Mesenchymal stem cell (in vitro differentiated cells and primary cell): ENCODE measurements at regions not wholly inside any gene's neighbourhood (a gene's known extent, or its start where the extent isn't known, plus 50 kb on each side); places are given as distances from the start of the nearest gene placed in this dataset.

Experiments
- DNase-seq: peaks from one replicate; pipeline ENCODE4 v3.0.0-alpha.2; 2013
- H2AFZ ChIP-seq: one replicate; pipeline ENCODE4 v1.6.1; 2013; ENCODE audit warnings: low read depth, mild to moderate bottlenecking, control low read depth, inconsistent platforms, low read length, moderate library complexity
- H2AK5ac ChIP-seq: 2 replicates; pipeline ENCODE4 v1.6.1; 2013; ENCODE audit warnings: low read length, moderate library complexity, mild to moderate bottlenecking, inconsistent platforms; ENCODE audit not compliant: severe bottlenecking
- H2BK120ac ChIP-seq: one replicate; pipeline ENCODE4 v1.6.1; 2013; ENCODE audit warnings: low read depth, mild to moderate bottlenecking, inconsistent platforms, low read length, moderate library complexity
- H2BK12ac ChIP-seq, 2 experiments: one replicate each; pipeline ENCODE4 v1.6.1; 2013; ENCODE audit warnings: inconsistent platforms in 2 of 2, low read length in 2 of 2, mild to moderate bottlenecking in 2 of 2, moderate library complexity in 2 of 2, control low read depth in 1 of 2
- H2BK15ac ChIP-seq: one replicate; pipeline ENCODE4 v1.6.1; 2013; ENCODE audit warnings: mild to moderate bottlenecking, low read depth, inconsistent platforms; ENCODE audit not compliant: poor library complexity, severe bottlenecking
- H2BK5ac ChIP-seq: 2 replicates; pipeline ENCODE4 v1.6.1; 2013; ENCODE audit warnings: low read depth, mild to moderate bottlenecking, low read length, control low read depth, inconsistent platforms; ENCODE audit not compliant: poor library complexity, severe bottlenecking
- H3K14ac ChIP-seq, 2 experiments: one replicate each; pipeline ENCODE4 v1.6.1; 2013; ENCODE audit warnings: inconsistent platforms in 2 of 2, low read length in 2 of 2, control low read depth in 1 of 2, mild to moderate bottlenecking in 1 of 2, moderate library complexity in 1 of 2
- H3K18ac ChIP-seq, 2 experiments: one replicate each; pipeline ENCODE4 v1.6.1; 2013; ENCODE audit warnings: inconsistent platforms in 2 of 2, low read length in 2 of 2, control low read depth in 1 of 2, low read depth in 1 of 2, mild to moderate bottlenecking in 1 of 2
- H3K23ac ChIP-seq, 2 experiments: one replicate each; pipeline ENCODE4 v1.6.1; 2013; ENCODE audit warnings: inconsistent platforms in 2 of 2, low read length in 2 of 2, mild to moderate bottlenecking in 2 of 2, moderate library complexity in 2 of 2, control low read depth in 1 of 2
- H3K27ac ChIP-seq: 2 replicates; pipeline ENCODE4 v1.5.1; 2013; ENCODE audit warnings: mild to moderate bottlenecking, moderate library complexity, low read length, control low read depth, inconsistent platforms; ENCODE audit not compliant: poor library complexity, severe bottlenecking
- H3K27me3 ChIP-seq, 2 experiments: 2 replicates each; pipeline versions ENCODE4 v1.6.1 to v1.7.0; 2013; ENCODE audit warnings: low read length in 2 of 2, mild to moderate bottlenecking in 2 of 2, moderate library complexity in 2 of 2, control low read depth in 1 of 2, inconsistent platforms in 1 of 2; ENCODE audit not compliant: control insufficient read depth in 1 of 2, insufficient read depth in 1 of 2
- H3K36me3 ChIP-seq, 2 experiments: 2 replicates each; pipeline versions ENCODE4 v1.6.1 to v1.7.0; 2013; ENCODE audit warnings: low read length in 2 of 2, control low read depth in 1 of 2, inconsistent platforms in 1 of 2, low read depth in 1 of 2, mild to moderate bottlenecking in 1 of 2; ENCODE audit not compliant: insufficient read depth in 2 of 2, control insufficient read depth in 1 of 2
- H3K4ac ChIP-seq, 2 experiments: one replicate each; pipeline ENCODE4 v1.6.1; 2013; ENCODE audit warnings: inconsistent platforms in 2 of 2, low read length in 2 of 2, mild to moderate bottlenecking in 2 of 2, moderate library complexity in 2 of 2, control low read depth in 1 of 2, low read depth in 1 of 2
- H3K4me1 ChIP-seq: 2 replicates; pipeline ENCODE4 v1.6.1; 2013; ENCODE audit warnings: low read depth, low read length, control low read depth; ENCODE audit not compliant: control insufficient read depth, insufficient read depth
- H3K4me2 ChIP-seq: 2 replicates; pipeline ENCODE4 v1.6.1; 2013; ENCODE audit warnings: low read length, mild to moderate bottlenecking, inconsistent platforms; ENCODE audit not compliant: poor library complexity, severe bottlenecking
- H3K4me3 ChIP-seq, 2 experiments: 2 replicates each; pipeline versions ENCODE4 v1.5.1 to v1.7.0; 2013; ENCODE audit warnings: low read length in 2 of 2, mild to moderate bottlenecking in 2 of 2, control low read depth in 1 of 2, low read depth in 1 of 2; ENCODE audit not compliant: insufficient read depth in 1 of 2
- H3K79me1 ChIP-seq: replicated peaks from 2 replicates; pipeline ENCODE4 v1.6.1; 2013; ENCODE audit warnings: mild to moderate bottlenecking, control low read depth, low read length, inconsistent platforms; ENCODE audit not compliant: poor library complexity, severe bottlenecking
- H3K9ac ChIP-seq: 2 replicates; pipeline ENCODE4 v1.7.0; 2013; ENCODE audit warnings: mild to moderate bottlenecking, low read length, moderate library complexity
- H3K9me3 ChIP-seq: 2 replicates; pipeline ENCODE4 v1.7.0; 2013; ENCODE audit warnings: mild to moderate bottlenecking, low read length; ENCODE audit not compliant: control insufficient read depth
- H4K8ac ChIP-seq: one replicate; pipeline ENCODE4 v1.6.1; 2013; ENCODE audit warnings: inconsistent platforms, mild to moderate bottlenecking, low read length, moderate library complexity
- H4K91ac ChIP-seq: one replicate; pipeline ENCODE4 v1.6.1; 2013; ENCODE audit warnings: mild to moderate bottlenecking, low read length, inconsistent platforms
- WGBS: methylation state at CpG from one replicate; pipeline ENCODE4 v1.1.7; 2013; ENCODE audit warnings: mixed read lengths; 5-methylcytosine and 5-hydroxymethylcytosine counted together

GRCh38 chr6:93047033-93047432 lies 372.3 kb downstream of the EPHA7 start:
- Histone ChIP-seq H3K4ac (no peak overlapping the region), H4K8ac (no peak overlapping the region), H3K27ac (no peak overlapping the region), H2BK15ac (no peak overlapping the region), H4K91ac (no peak overlapping the region), H3K14ac (no peak overlapping the region), H3K4me1 (no peaks in the 10 kb centered on the region), H2BK5ac (no peak overlapping the region), H3K9me3 (no peaks in the 10 kb centered on the region), H3K18ac (no peak overlapping the region), H2BK12ac (no peak overlapping the region), H3K23ac (no peak overlapping the region), H2AK5ac (no peak overlapping the region), H3K4me3 (no peak overlapping the region), H3K36me3 (no peaks in the 10 kb centered on the region), H2AFZ (no peak overlapping the region), H3K27me3 (no peaks in the 10 kb centered on the region), H3K9ac (no peak overlapping the region), H2BK120ac (no peak overlapping the region), H3K79me1 (no peaks in the 10 kb centered on the region), H3K4me2 (no peak overlapping the region)
- DNase-seq = no peak
- no CpG with 5 or more reads among the region's 3 CpGs for WGBS

- H2BK120ac ChIP-seq = no peak overlapping the region
- H3K14ac ChIP-seq = no peak overlapping the region
- H2AFZ ChIP-seq = no peak overlapping the region
- 0% methylated on average over 1 of the region's 1 CpG for WGBS
- H3K4me3 ChIP-seq = no peak overlapping the region
- H3K23ac ChIP-seq = no peak overlapping the region
- H3K27me3 ChIP-seq = no peaks in the 10 kb centered on the region
- H3K4me1 ChIP-seq = peaks cover 1% of the 10 kb centered on the region
- H3K79me1 ChIP-seq = no peaks in the 10 kb centered on the region
- H4K91ac ChIP-seq = no peak overlapping the region
- H2BK15ac ChIP-seq = no peak overlapping the region
- no peak overlapping the region for H4K8ac ChIP-seq
- H3K9ac ChIP-seq = no peak overlapping the region
- H2BK12ac ChIP-seq = no peak overlapping the region
- no peak overlapping the region for H3K18ac ChIP-seq
- no peak overlapping the region for H3K4me2 ChIP-seq
- H3K36me3 ChIP-seq = no peaks in the 10 kb centered on the region
- H3K9me3 ChIP-seq = no peaks in the 10 kb centered on the region
- H3K4ac ChIP-seq = no peak overlapping the region
- H3K27ac ChIP-seq = no peak overlapping the region
- no peak overlapping the region for H2AK5ac ChIP-seq
- peak; percentile 38 for DNase-seq
- no peak overlapping the region for H2BK5ac ChIP-seq
These were observed 374.2 kb downstream of the EPHA7 start for GRCh38 chr6:93045156-93045555.

GRCh38 chr6:93040375-93040774 lies 379.0 kb downstream of the EPHA7 start:
- no peak overlapping the region for H2AK5ac ChIP-seq
- H4K8ac ChIP-seq = no peak overlapping the region
- H3K4me2 ChIP-seq = no peak overlapping the region
- no peak overlapping the region for H3K14ac ChIP-seq
- no peak overlapping the region for H2AFZ ChIP-seq
- H2BK15ac ChIP-seq = no peak overlapping the region
- no peaks in the 10 kb centered on the region for H3K36me3 ChIP-seq
- no peak overlapping the region for H2BK12ac ChIP-seq
- no peak overlapping the region for H3K9ac ChIP-seq
- no peak overlapping the region for H2BK120ac ChIP-seq
- H4K91ac ChIP-seq = no peak overlapping the region
- H2BK5ac ChIP-seq = no peak overlapping the region
- no peak overlapping the region for H3K18ac ChIP-seq
- H3K27me3 ChIP-seq = no peaks in the 10 kb centered on the region
- H3K4me1 ChIP-seq = peaks cover 1% of the 10 kb centered on the region
- no peak overlapping the region for H3K4ac ChIP-seq
- no peak overlapping the region for H3K4me3 ChIP-seq
- H3K23ac ChIP-seq = no peak overlapping the region
- peak; percentile 26 for DNase-seq
- H3K9me3 ChIP-seq = peaks cover 16% of the 10 kb centered on the region
- H3K79me1 ChIP-seq = no peaks in the 10 kb centered on the region
- 35% methylated on average over 3 of the region's 4 CpGs for WGBS
- H3K27ac ChIP-seq = no peak overlapping the region

- H3K23ac ChIP-seq = no peak overlapping the region
- no peak overlapping the region for H2BK15ac ChIP-seq
- no peaks in the 10 kb centered on the region for H3K27me3 ChIP-seq
- peaks cover 1% of the 10 kb centered on the region for H3K4me1 ChIP-seq
- peaks cover 16% of the 10 kb centered on the region for H3K9me3 ChIP-seq
- no peak overlapping the region for H3K4me2 ChIP-seq
- no peak overlapping the region for H3K4me3 ChIP-seq
- no peak overlapping the region for H3K4ac ChIP-seq
- no peak overlapping the region for H4K91ac ChIP-seq
- no peak overlapping the region for H3K14ac ChIP-seq
- no peak overlapping the region for H3K27ac ChIP-seq
- no peak overlapping the region for H2BK5ac ChIP-seq
- H2BK12ac ChIP-seq = no peak overlapping the region
- H3K9ac ChIP-seq = no peak overlapping the region
- no peak overlapping the region for H3K18ac ChIP-seq
- DNase-seq = peak; percentile 50
- no peak overlapping the region for H2AK5ac ChIP-seq
- no peaks in the 10 kb centered on the region for H3K79me1 ChIP-seq
- H2BK120ac ChIP-seq = no peak overlapping the region
- H3K36me3 ChIP-seq = no peaks in the 10 kb centered on the region
- H2AFZ ChIP-seq = no peak overlapping the region
- WGBS = 93% methylated on average over 1 of the region's 1 CpG
- no peak overlapping the region for H4K8ac ChIP-seq
These were observed 382.5 kb downstream of the EPHA7 start for GRCh38 chr6:93036835-93037234.
